GM23248 (cell line): ENCODE measurements at regions not wholly inside any gene's neighbourhood (a gene's known extent, or its start where the extent isn't known, plus 50 kb on each side); places are given as distances from the start of the nearest gene placed in this dataset.

ENCODE experiments used
- DNase-seq: peaks from one replicate; pipeline ENCODE4 v3.0.0-alpha.2; 2015
- H2AFZ ChIP-seq: fragments of 200-600 bp; sonication (generic); 2 replicates; pipeline ENCODE4 v1.6.1; 2016; ENCODE audit warnings: antibody characterized with exemption
- H3F3A ChIP-seq: fragments of 200-600 bp; sonication (generic); 2 replicates; pipeline ENCODE4 v1.6.1; 2016; ENCODE audit warnings: mild to moderate bottlenecking, antibody characterized with exemption, mixed run types; ENCODE audit not compliant: insufficient read depth
- H3K27ac ChIP-seq: fragments of 200-600 bp; sonication (generic); 2 replicates; pipeline ENCODE4 v1.5.1; 2016; ENCODE audit warnings: mild to moderate bottlenecking
- H3K27me3 ChIP-seq: fragments of 200-600 bp; sonication (generic); replicated peaks from 2 replicates; pipeline ENCODE4 v1.6.1; 2016; ENCODE audit warnings: mild to moderate bottlenecking; ENCODE audit not compliant: insufficient read depth
- H3K36me3 ChIP-seq: fragments of 200-600 bp; sonication (generic); 2 replicates; pipeline ENCODE4 v1.6.1; 2016; ENCODE audit warnings: low read depth, mild to moderate bottlenecking
- H3K4me1 ChIP-seq: fragments of 200-600 bp; sonication (generic); 2 replicates; pipeline ENCODE4 v1.6.1; 2016; ENCODE audit warnings: mild to moderate bottlenecking; ENCODE audit not compliant: insufficient read depth
- H3K4me2 ChIP-seq: fragments of 200-600 bp; sonication (generic); one replicate; pipeline ENCODE4 v1.6.1; 2016; ENCODE audit warnings: mild to moderate bottlenecking; ENCODE audit not compliant: unreplicated experiment
- H3K4me3 ChIP-seq: fragments of 200-600 bp; sonication (generic); 2 replicates; pipeline ENCODE4 v1.5.1; 2016; ENCODE audit warnings: mild to moderate bottlenecking
- H3K79me2 ChIP-seq: fragments of 200-600 bp; sonication (generic); 2 replicates; pipeline ENCODE4 v1.6.1; 2016; ENCODE audit warnings: mild to moderate bottlenecking; ENCODE audit not compliant: insufficient read depth
- H3K9ac ChIP-seq: fragments of 200-600 bp; sonication (generic); 2 replicates; pipeline ENCODE4 v1.6.1; 2016; ENCODE audit warnings: mild to moderate bottlenecking
- H3K9me2 ChIP-seq: fragments of 200-600 bp; sonication (generic); 2 replicates; pipeline ENCODE4 v1.6.1; 2016; ENCODE audit warnings: mixed run types, mild to moderate bottlenecking, moderate library complexity; ENCODE audit not compliant: insufficient read depth
- H3K9me3 ChIP-seq: fragments of 200-600 bp; sonication (generic); one replicate; pipeline ENCODE4 v1.6.1; 2017; ENCODE audit warnings: low read depth
- H4K20me1 ChIP-seq: fragments of 200-600 bp; sonication (generic); 2 replicates; pipeline ENCODE4 v1.6.0; 2016; ENCODE audit not compliant: insufficient read depth
- EZH2 ChIP-seq: fragments of 200-600 bp; sonication (generic); IDR thresholded peaks from 2 replicates; pipeline ENCODE4 v1.6.1; 2018; ENCODE audit warnings: antibody characterized with exemption, mild to moderate bottlenecking; ENCODE audit not compliant: insufficient read depth, poor library complexity, severe bottlenecking
- EZH2phosphoT487 ChIP-seq: fragments of 200-600 bp; sonication (generic); IDR thresholded peaks from 2 replicates; pipeline ENCODE4 v1.6.1; 2018; ENCODE audit warnings: antibody characterized with exemption, moderate library complexity, mild to moderate bottlenecking, low read depth; ENCODE audit not compliant: insufficient read depth
- WGBS, 2 experiments: methylation state at CpG; one replicate each; pipeline ENCODE4 v1.1.6; 2015 to 2017; ENCODE audit warnings: low lambda C conversion rate in 2 of 2, low coverage in 1 of 2; ENCODE audit errors: missing lambda C conversion rate in 2 of 2; 5-methylcytosine and 5-hydroxymethylcytosine counted together
- in situ Hi-C: fragments of 300-500 bp; cut with MboI; formaldehyde crosslinking; loops from 2 replicates; pipeline ENCODE4 v1.15.0; 2020

DNA sequence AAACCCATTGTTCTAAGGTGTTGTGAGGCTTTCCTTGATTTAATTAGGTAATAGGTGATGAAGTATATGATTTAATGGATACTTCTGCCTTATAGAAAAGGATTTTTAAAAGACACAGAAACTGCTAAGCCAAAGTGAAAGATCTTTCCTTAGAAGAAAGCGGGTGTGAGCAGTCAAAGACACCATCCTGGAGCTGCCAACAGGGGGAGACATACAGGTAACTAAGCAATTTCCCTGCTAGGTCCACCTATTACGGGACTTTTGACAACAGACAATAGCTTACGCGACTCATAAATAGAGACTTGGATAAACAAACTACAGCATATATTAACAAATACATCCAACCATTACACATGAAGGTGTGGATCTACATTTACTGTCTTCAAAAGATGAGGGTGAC lies 669.5 kb downstream of the SQOR start:
- Histone ChIP-seq H3K9ac (no peak overlapping the region), H3K9me3 (no peaks in the 10 kb centered on the region), H3K4me3 (no peak overlapping the region), H3K4me2 (no peak overlapping the region), H3K79me2 (no peaks in the 10 kb centered on the region), H3K27ac (no peak overlapping the region), H3K9me2 (no peaks in the 10 kb centered on the region), H3K27me3 (no peaks in the 10 kb centered on the region), H3K36me3 (no peaks in the 10 kb centered on the region), H3F3A (no peaks in the 10 kb centered on the region), H3K4me1 (no peaks in the 10 kb centered on the region), H2AFZ (no peak overlapping the region), H4K20me1 (no peaks in the 10 kb centered on the region)
- peak; percentile 10 for DNase-seq
- no peak for TF ChIP-seq EZH2
- WGBS, 2 experiments, result 77 to 81% methylated on average over 4 of the region's 4 CpGs
- in situ Hi-C loops, result no loop called here

DNA sequence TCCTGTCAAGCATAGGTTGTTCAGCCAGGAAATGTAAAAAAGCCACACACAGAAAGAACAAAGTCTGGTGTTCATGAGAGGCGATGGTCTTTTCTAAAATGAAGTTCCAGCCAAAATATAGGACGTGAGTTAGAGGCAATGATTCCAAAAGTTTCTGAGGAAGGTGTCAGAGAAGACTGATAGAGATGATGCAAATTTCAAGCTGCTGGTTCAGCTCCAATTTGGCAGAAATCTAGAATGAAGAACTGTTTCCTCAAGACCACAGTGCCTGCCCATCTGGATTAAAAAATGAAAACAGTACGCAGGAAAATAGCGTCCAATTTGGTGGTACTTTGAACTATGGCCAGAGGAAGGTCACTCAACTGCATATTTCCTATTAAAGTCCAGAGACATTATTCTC lies 672.9 kb downstream of the SQOR start:
- Histone ChIP-seq H3K79me2 (no peaks in the 10 kb centered on the region), H3K4me2 (no peak overlapping the region), H3K4me3 (no peak overlapping the region), H3K27me3 (no peaks in the 10 kb centered on the region), H3K9ac (no peak overlapping the region), H3F3A (no peaks in the 10 kb centered on the region), H4K20me1 (no peaks in the 10 kb centered on the region), H3K27ac (no peak overlapping the region), H3K9me2 (no peaks in the 10 kb centered on the region), H3K4me1 (no peaks in the 10 kb centered on the region), H3K36me3 (no peaks in the 10 kb centered on the region), H2AFZ (no peak overlapping the region), H3K9me3 (no peaks in the 10 kb centered on the region)
- in situ Hi-C loops, result no loop called here
- 0 to 4% methylated on average over 4 of the region's 4 CpGs for WGBS, 2 experiments
- TF ChIP-seq EZH2, result no peak
- TF ChIP-seq EZH2phosphoT487, result no peak
- no peak for DNase-seq

DNA sequence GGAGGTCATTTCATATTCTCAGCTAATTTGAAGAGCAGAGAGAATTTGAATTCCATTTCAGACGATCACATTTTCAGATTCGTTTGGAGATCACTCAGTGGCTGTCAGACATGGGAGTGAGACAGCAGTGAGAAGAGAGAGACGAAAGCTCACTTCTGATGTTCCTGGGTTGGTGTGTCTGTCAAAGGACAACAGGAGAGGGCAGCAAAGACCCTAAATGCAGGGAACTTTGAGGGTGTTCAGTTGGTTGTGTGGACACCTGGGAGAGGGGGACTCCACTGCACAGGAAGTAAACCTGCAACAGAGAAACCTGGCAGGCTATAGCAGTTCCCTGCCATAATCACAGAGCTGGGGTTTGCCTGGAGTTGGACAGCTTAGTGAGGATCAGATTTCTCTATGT lies 675.1 kb downstream of the SQOR start:
- H3K9ac ChIP-seq, result no peak overlapping the region
- no peaks in the 10 kb centered on the region for H3F3A ChIP-seq
- H3K9me2 ChIP-seq, result no peaks in the 10 kb centered on the region
- H3K36me3 ChIP-seq, result no peaks in the 10 kb centered on the region
- WGBS, 2 experiments, result 38 to 44% methylated on average over 3 of the region's 3 CpGs
- in situ Hi-C loops, result no loop called here
- no peak overlapping the region for H2AFZ ChIP-seq
- no peaks in the 10 kb centered on the region for H3K4me1 ChIP-seq
- no peak overlapping the region for H3K27ac ChIP-seq
- no peaks in the 10 kb centered on the region for H3K9me3 ChIP-seq
- H4K20me1 ChIP-seq, result no peaks in the 10 kb centered on the region
- DNase-seq, result no peak
- no peak overlapping the region for H3K4me2 ChIP-seq
- no peaks in the 10 kb centered on the region for H3K79me2 ChIP-seq
- H3K27me3 ChIP-seq, result no peaks in the 10 kb centered on the region
- TF ChIP-seq EZH2 (no peak), EZH2phosphoT487 (no peak)
- H3K4me3 ChIP-seq, result no peak overlapping the region

DNA sequence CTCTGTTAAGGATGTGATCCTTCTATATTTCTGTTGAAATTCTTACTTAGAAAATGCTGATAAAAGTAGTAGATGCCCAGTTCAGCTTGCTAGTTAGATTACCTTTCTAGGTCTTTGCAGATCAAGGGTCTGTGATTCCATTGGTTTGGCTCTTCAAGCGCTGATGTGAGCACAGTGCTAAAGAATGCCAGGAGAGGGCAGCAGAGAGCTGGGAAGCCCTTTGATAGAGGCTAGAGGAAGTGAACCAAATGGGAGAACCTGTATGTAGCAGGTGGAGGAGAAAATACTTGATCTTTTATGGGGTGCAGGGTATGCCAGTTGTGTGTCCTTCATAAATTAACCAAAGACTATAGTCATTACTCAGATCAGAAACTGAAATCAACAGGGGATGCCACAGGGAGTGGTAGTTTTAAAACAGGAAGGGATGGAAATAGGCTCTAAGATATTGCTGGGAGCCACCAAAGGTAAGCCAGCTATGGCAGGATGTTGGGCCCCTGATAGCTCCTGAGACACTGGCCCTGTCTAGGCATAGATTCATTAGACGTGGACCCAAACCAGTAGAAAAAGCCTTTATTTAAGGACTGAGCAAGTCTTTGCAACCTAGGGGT lies 677.4 kb downstream of the SQOR start:
- in situ Hi-C loops, result no loop called here
- no peaks in the 10 kb centered on the region for H3K9me3 ChIP-seq
- no peaks in the 10 kb centered on the region for H3F3A ChIP-seq
- no peak overlapping the region for H3K4me2 ChIP-seq
- 0 to 2% methylated on average over 2 of the region's 2 CpGs for WGBS, 2 experiments
- no peak overlapping the region for H2AFZ ChIP-seq
- no peak overlapping the region for H3K27ac ChIP-seq
- no peaks in the 10 kb centered on the region for H3K79me2 ChIP-seq
- no peaks in the 10 kb centered on the region for H3K4me1 ChIP-seq
- TF ChIP-seq EZH2phosphoT487 (no peak), EZH2 (no peak)
- DNase-seq, result peak; percentile 65
- H3K27me3 ChIP-seq, result no peaks in the 10 kb centered on the region
- no peak overlapping the region for H3K4me3 ChIP-seq
- no peaks in the 10 kb centered on the region for H4K20me1 ChIP-seq
- H3K36me3 ChIP-seq, result no peaks in the 10 kb centered on the region
- no peak overlapping the region for H3K9ac ChIP-seq
- H3K9me2 ChIP-seq, result no peaks in the 10 kb centered on the region

DNA sequence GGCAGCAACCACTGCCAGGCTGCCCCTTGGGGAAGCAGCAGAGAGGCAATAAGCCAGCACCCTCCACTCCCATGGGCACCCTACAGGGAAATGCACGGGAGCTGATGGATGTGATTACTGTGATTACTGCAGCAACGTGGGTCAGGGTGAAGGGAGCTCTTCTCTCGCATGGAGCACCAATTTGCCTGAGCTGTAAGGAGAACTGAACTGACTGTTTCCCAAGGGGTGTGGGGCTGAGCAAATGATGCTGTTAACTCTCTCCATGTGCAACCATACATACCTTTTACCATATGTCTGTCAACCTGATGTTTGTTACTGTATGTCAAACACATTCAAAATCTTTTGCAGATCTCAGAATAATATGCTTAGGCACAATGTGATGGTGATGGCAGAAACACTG lies 680.6 kb downstream of the SQOR start:
- Histone ChIP-seq H3K4me2 (no peak overlapping the region), H3K9ac (no peak overlapping the region), H3K79me2 (no peaks in the 10 kb centered on the region), H3K27ac (no peak overlapping the region), H3K4me3 (no peak overlapping the region), H4K20me1 (no peaks in the 10 kb centered on the region), H3K9me3 (no peaks in the 10 kb centered on the region), H3K36me3 (no peaks in the 10 kb centered on the region), H3K27me3 (no peaks in the 10 kb centered on the region), H3K9me2 (no peaks in the 10 kb centered on the region), H2AFZ (no peak overlapping the region), H3K4me1 (no peaks in the 10 kb centered on the region), H3F3A (no peaks in the 10 kb centered on the region)
- WGBS, 2 experiments, result 14 to 27% methylated on average over 3 of the region's 3 CpGs
- in situ Hi-C loops, result no loop called here
- TF ChIP-seq EZH2, result no peak
- no peak for TF ChIP-seq EZH2phosphoT487
- no peak for DNase-seq
